Neural progenitor cell (in vitro differentiated cells): ENCODE measurements at regions not wholly inside any gene's neighbourhood (a gene's known extent, or its start where the extent isn't known, plus 50 kb on each side); places are given as distances from the start of the nearest gene placed in this dataset.
A peak's percentile ranks its signal among the peaks of the same experiment; 100 is the strongest.

Experiments
- DNase-seq: peaks from one replicate; pipeline ENCODE4 v3.0.0-alpha.2; 2016; ENCODE audit warnings: low spot score
- H2AFZ ChIP-seq: fragments of 200-600 bp; sonication (generic); replicated peaks from 2 replicates; pipeline ENCODE4 v1.6.1; 2016; ENCODE audit warnings: antibody characterized with exemption
- H3F3A ChIP-seq: fragments of 200-600 bp; sonication (generic); 2 replicates; pipeline ENCODE4 v1.6.1; 2016; ENCODE audit warnings: antibody characterized with exemption, low read depth
- H3K27ac ChIP-seq: fragments of 200-600 bp; sonication (generic); 2 replicates; pipeline ENCODE4 v1.5.1; 2016; ENCODE audit warnings: mild to moderate bottlenecking
- H3K27me3 ChIP-seq: fragments of 200-600 bp; sonication (generic); 2 replicates; pipeline ENCODE4 v1.6.1; 2016; ENCODE audit warnings: mild to moderate bottlenecking, moderate library complexity
- H3K36me3 ChIP-seq: fragments of 200-600 bp; sonication (generic); 2 replicates; pipeline ENCODE4 v1.5.1; 2016
- H3K4me1 ChIP-seq: fragments of 200-600 bp; sonication (generic); 2 replicates; pipeline ENCODE4 v1.6.1; 2016; ENCODE audit warnings: mixed run types
- H3K4me2 ChIP-seq: fragments of 200-600 bp; sonication (generic); 2 replicates; pipeline ENCODE4 v1.6.1; 2016
- H3K4me3 ChIP-seq: fragments of 200-600 bp; sonication (generic); 2 replicates; pipeline ENCODE4 v1.5.1; 2016
- H3K79me2 ChIP-seq: fragments of 200-600 bp; sonication (generic); 2 replicates; pipeline ENCODE4 v1.6.1; 2016; ENCODE audit warnings: low read depth
- H3K9ac ChIP-seq: fragments of 200-600 bp; sonication (generic); 2 replicates; pipeline ENCODE4 v1.6.1; 2016
- H3K9me3 ChIP-seq: fragments of 200-600 bp; sonication (generic); 2 replicates; pipeline ENCODE4 v1.5.1; 2016; ENCODE audit warnings: low read depth
- H4K20me1 ChIP-seq: fragments of 200-600 bp; sonication (generic); 2 replicates; pipeline ENCODE4 v1.6.1; 2016; ENCODE audit warnings: low read depth
- H3K27ac Mint-ChIP-seq: 3 replicates; pipeline ENCODE4 v1.8.0; 2021; ENCODE audit warnings: mixed read lengths
- H3K27me3 Mint-ChIP-seq: 2 replicates; pipeline ENCODE4 v1.8.0; 2022; ENCODE audit warnings: low read depth, mild to moderate bottlenecking, inconsistent platforms, moderate library complexity, mixed read lengths; ENCODE audit not compliant: insufficient read depth
- H3K36me3 Mint-ChIP-seq: 3 replicates; pipeline ENCODE4 v1.8.0; 2021; ENCODE audit warnings: mixed read lengths
- H3K4me1 Mint-ChIP-seq: 3 replicates; pipeline ENCODE4 v1.8.0; 2021; ENCODE audit warnings: mixed read lengths
- H3K4me3 Mint-ChIP-seq: 3 replicates; pipeline ENCODE4 v1.8.0; 2021; ENCODE audit warnings: mild to moderate bottlenecking, moderate library complexity, mixed read lengths
- H3K9me3 Mint-ChIP-seq: 3 replicates; pipeline ENCODE4 v1.8.0; 2020; ENCODE audit warnings: mixed read lengths
- CTCF ChIP-seq: fragments of 200-600 bp; sonication (generic); IDR thresholded peaks from 2 replicates; pipeline ENCODE4 v1.5.1; 2017; ENCODE audit warnings: antibody characterized with exemption, mild to moderate bottlenecking
- EZH2 ChIP-seq: fragments of 200-600 bp; sonication (generic); IDR thresholded peaks from 2 replicates; pipeline ENCODE4 v1.6.1; 2017; ENCODE audit warnings: antibody characterized with exemption, mild to moderate bottlenecking, moderate library complexity
- EZH2phosphoT487 ChIP-seq: fragments of 200-600 bp; sonication (generic); IDR thresholded peaks from 2 replicates; pipeline ENCODE4 v1.6.1; 2017; ENCODE audit warnings: antibody characterized with exemption

GRCh38 chr7:24356718-24357386 is 72.9 kb downstream of the NPY start:
- no peak overlapping the region for H3K4me3 Mint-ChIP-seq
- no peak for TF ChIP-seq EZH2phosphoT487
- TF ChIP-seq CTCF, result no peak

DNA sequence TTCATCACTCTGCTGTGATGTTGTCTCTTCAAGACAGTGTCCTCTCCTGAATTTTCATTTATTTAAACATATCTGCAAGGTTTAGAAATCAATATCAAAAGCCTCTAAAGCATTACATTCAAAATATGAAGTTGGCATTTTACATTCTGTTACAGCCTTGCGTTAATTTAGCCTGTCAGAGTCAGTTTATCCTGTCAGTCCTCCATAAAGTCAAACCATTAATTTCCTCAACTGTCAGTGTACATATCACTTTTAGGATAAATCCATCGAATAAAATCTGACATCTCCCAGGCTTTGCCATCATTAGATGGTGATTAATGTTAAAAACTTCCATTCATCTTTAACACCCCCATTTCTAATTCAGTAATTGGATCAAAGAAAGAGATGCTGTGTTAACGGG is 77.0 kb downstream of the NPY start:
- Mint-ChIP-seq H3K27me3 (no peaks in the 10 kb centered on the region), H3K9me3 (no peaks in the 10 kb centered on the region), H3K27ac (no peak overlapping the region), H3K36me3 (no peaks in the 10 kb centered on the region), H3K4me1 (no peaks in the 10 kb centered on the region), H3K4me3 (no peak overlapping the region)
- Histone ChIP-seq H3K4me3 (no peak overlapping the region), H3K27ac (no peak overlapping the region), H3K9me3 (no peaks in the 10 kb centered on the region), H3K79me2 (no peaks in the 10 kb centered on the region), H4K20me1 (no peaks in the 10 kb centered on the region), H2AFZ (no peak overlapping the region), H3F3A (no peaks in the 10 kb centered on the region), H3K9ac (no peak overlapping the region), H3K36me3 (no peaks in the 10 kb centered on the region), H3K4me2 (no peak overlapping the region), H3K4me1 (no peaks in the 10 kb centered on the region), H3K27me3 (no peaks in the 10 kb centered on the region)
- TF ChIP-seq EZH2phosphoT487 (no peak), EZH2 (no peak), CTCF (no peak)
- no peak for DNase-seq

More at GRCh38 chr7:24356718-24357386, 72.9 kb downstream of the NPY start:
- no peak overlapping the region for H3K9ac ChIP-seq
- Mint-ChIP-seq H3K27me3 (no peaks in the 10 kb centered on the region), H3K9me3 (peaks cover 5% of the 10 kb centered on the region), H3K36me3 (no peaks in the 10 kb centered on the region), H3K27ac (no peak overlapping the region), H3K4me1 (no peaks in the 10 kb centered on the region)
- H3K27me3 ChIP-seq, result no peaks in the 10 kb centered on the region
- H3K36me3 ChIP-seq, result no peaks in the 10 kb centered on the region
- no peaks in the 10 kb centered on the region for H3K4me1 ChIP-seq
- no peaks in the 10 kb centered on the region for H4K20me1 ChIP-seq
- H2AFZ ChIP-seq, result no peak overlapping the region
- H3K79me2 ChIP-seq, result no peaks in the 10 kb centered on the region
- H3F3A ChIP-seq, result no peaks in the 10 kb centered on the region
- no peak overlapping the region for H3K4me3 ChIP-seq
- no peaks in the 10 kb centered on the region for H3K9me3 ChIP-seq
- H3K27ac ChIP-seq, result no peak overlapping the region
- no peak for DNase-seq
- H3K4me2 ChIP-seq, result no peak overlapping the region

GRCh38 chr7:24365606-24366005 is 81.6 kb downstream of the NPY start:
- Histone ChIP-seq H3K4me1 (no peaks in the 10 kb centered on the region), H3K9me3 (no peaks in the 10 kb centered on the region), H3K27me3 (no peaks in the 10 kb centered on the region), H3K36me3 (no peaks in the 10 kb centered on the region), H3K79me2 (no peaks in the 10 kb centered on the region), H4K20me1 (no peaks in the 10 kb centered on the region), H3K4me2 (no peak overlapping the region), H3K4me3 (no peak overlapping the region), H3F3A (no peaks in the 10 kb centered on the region), H3K27ac (no peak overlapping the region), H3K9ac (no peak overlapping the region), H2AFZ (peak overlapping the region; percentile 11)
- no peak for DNase-seq
- no peak for TF ChIP-seq EZH2
- no peak for TF ChIP-seq EZH2phosphoT487
- no peak for TF ChIP-seq CTCF
- Mint-ChIP-seq H3K9me3 (no peaks in the 10 kb centered on the region), H3K27ac (no peak overlapping the region), H3K27me3 (no peaks in the 10 kb centered on the region), H3K4me3 (no peak overlapping the region), H3K36me3 (no peaks in the 10 kb centered on the region), H3K4me1 (peaks cover 6% of the 10 kb centered on the region)
